ENCODE measurements at regions not wholly inside any gene's neighbourhood (a gene's known extent, or its start where the extent isn't known, plus 50 kb on each side); places are given as distances from the start of the nearest gene placed in this dataset.

- Histone ChIP-seq H3K4me3 (peak overlapping the region in 1 of 10 experiments; percentile 22; a peak in 2 of 20 replicates), H4K20me1 (peaks cover 21 to 100% (median 100%) of the 10 kb centered on the region in 11 experiments; a peak in 21 of 22 replicates), H3K4me2 (peak overlapping the region; percentile 58 to 89 (median 72)), H3K27me3 (no peaks in the 10 kb centered on the region), H3K27ac (peak overlapping the region in 7 of 11 experiments; percentile 0 to 86 (median 79); a peak in 12 of 22 replicates), H3K9ac (peak overlapping the region in 4 of 11 experiments; percentile 62 to 74 (median 65); a peak in 8 of 22 replicates), H3K9me3 (replicated peaks in 1 of 11) (no peaks in the 10 kb centered on the region), H3K36me3 (peaks cover 2 to 96% (median 59%) of the 10 kb centered on the region in 11 experiments; a peak in 19 of 22 replicates), H3K4me1 (peaks cover 50 to 88% (median 76%) of the 10 kb centered on the region in 10 experiments)
- no peak for TF ChIP-seq Cebpa-rat (IDR thresholded peaks at IDR 0.05)
These were observed 58.8 kb downstream of the NAV1 start for GRCh38 chr1:201597551-201598230.

GRCh38 chr1:201598396-201598795 is 59.5 kb downstream of the NAV1 start:
- Histone ChIP-seq H3K4me1 (peaks cover 51 to 88% (median 73%) of the 10 kb centered on the region in 10 experiments), H3K27me3 (no peaks in the 10 kb centered on the region), H3K27ac (peak overlapping the region in 5 of 11 experiments; percentile 20 to 86 (median 84); a peak in 10 of 22 replicates), H3K4me3 (no peak overlapping the region), H3K9me3 (replicated peaks in 1 of 11) (no peaks in the 10 kb centered on the region), H3K9ac (peak overlapping the region in 1 of 11 experiments; percentile 45; a peak in 2 of 22 replicates), H4K20me1 (peaks cover 17 to 100% (median 100%) of the 10 kb centered on the region in 11 experiments; a peak in 21 of 22 replicates), H3K4me2 (peak overlapping the region; percentile 4 to 89 (median 72); a peak in 21 of 22 replicates), H3K36me3 (peaks cover 0 to 96% (median 57%) of the 10 kb centered on the region in 11 experiments; a peak in 18 of 22 replicates)
- no peak for TF ChIP-seq Cebpa-rat (IDR thresholded peaks at IDR 0.05)

GRCh38 chr1:201598973-201599372 is 60.0 kb downstream of the NAV1 start:
- H3K9ac ChIP-seq = peak overlapping the region in 2 of 11 experiments; percentile 31 to 32; a peak in 1 of 22 replicates
- peaks cover 0 to 96% (median 58%) of the 10 kb centered on the region in 11 experiments; a peak in 18 of 22 replicates for H3K36me3 ChIP-seq
- H3K4me2 ChIP-seq = peak overlapping the region; percentile 65 to 89 (median 72)
- no peaks in the 10 kb centered on the region for H3K27me3 ChIP-seq
- no peak for TF ChIP-seq Cebpa-rat (IDR thresholded peaks at IDR 0.05)
- H4K20me1 ChIP-seq = peaks cover 13 to 100% (median 100%) of the 10 kb centered on the region in 11 experiments; a peak in 21 of 22 replicates
- peak overlapping the region in 5 of 11 experiments; percentile 20 to 86 (median 84); a peak in 8 of 22 replicates for H3K27ac ChIP-seq
- peaks cover 56 to 88% (median 73%) of the 10 kb centered on the region in 10 experiments for H3K4me1 ChIP-seq
- no peaks in the 10 kb centered on the region for H3K9me3 ChIP-seq (replicated peaks in 1 of 11)
- H3K4me3 ChIP-seq = no peak overlapping the region

GRCh38 chr1:201599548-201599947 is 60.6 kb downstream of the NAV1 start:
- Histone ChIP-seq H3K9ac (peak overlapping the region in 3 of 11 experiments; percentile 31 to 42 (median 32); a peak in 5 of 22 replicates), H3K27me3 (no peaks in the 10 kb centered on the region), H3K4me2 (peak overlapping the region; percentile 65 to 89 (median 72)), H3K27ac (peak overlapping the region in 5 of 11 experiments; percentile 3 to 86 (median 84); a peak in 10 of 22 replicates), H3K9me3 (replicated peaks in 1 of 11) (no peaks in the 10 kb centered on the region), H4K20me1 (peaks cover 9 to 100% (median 99%) of the 10 kb centered on the region in 11 experiments; a peak in 21 of 22 replicates), H3K4me3 (no peak overlapping the region), H3K36me3 (peaks cover 0 to 94% (median 58%) of the 10 kb centered on the region in 11 experiments; a peak in 18 of 22 replicates), H3K4me1 (peaks cover 61 to 88% (median 75%) of the 10 kb centered on the region in 10 experiments)
- TF ChIP-seq Cebpa-rat (IDR thresholded peaks at IDR 0.05) = no peak

- no peaks in the 10 kb centered on the region for H3K27me3 ChIP-seq
These were observed 63.7 kb downstream of the NAV1 start for GRCh38 chr1:201602413-201603265.

GRCh38 chr1:201603613-201604232 is 64.8 kb downstream of the NAV1 start:
- H4K20me1 ChIP-seq = peaks cover 7 to 100% (median 98%) of the 10 kb centered on the region in 11 experiments; a peak in 21 of 22 replicates
- H3K9me3 ChIP-seq (replicated peaks in 1 of 11) = no peaks in the 10 kb centered on the region
- peaks cover 5 to 86% (median 52%) of the 10 kb centered on the region in 11 experiments; a peak in 19 of 22 replicates for H3K36me3 ChIP-seq
- no peaks in the 10 kb centered on the region for H3K27me3 ChIP-seq
- no peak overlapping the region for H3K9ac ChIP-seq
- TF ChIP-seq Cebpa-rat (IDR thresholded peaks at IDR 0.05) = no peak
- H3K4me2 ChIP-seq = peak overlapping the region in 3 of 11 experiments; percentile 12 to 60 (median 36); a peak in 4 of 22 replicates
- H3K27ac ChIP-seq = no peak overlapping the region
- H3K4me1 ChIP-seq = peaks cover 37 to 67% (median 56%) of the 10 kb centered on the region in 10 experiments
- no peak overlapping the region for H3K4me3 ChIP-seq

More at GRCh38 chr1:201602413-201603265, 63.7 kb downstream of the NAV1 start:
- Histone ChIP-seq H3K9me3 (replicated peaks in 1 of 11) (no peaks in the 10 kb centered on the region), H3K4me3 (no peak overlapping the region), H3K4me2 (no peak overlapping the region; a peak in 1 of 22 replicates), H3K27ac (no peak overlapping the region), H3K9ac (no peak overlapping the region), H3K36me3 (peaks cover 0 to 87% (median 45%) of the 10 kb centered on the region in 11 experiments; a peak in 17 of 22 replicates), H3K4me1 (peaks cover 40 to 70% (median 60%) of the 10 kb centered on the region in 10 experiments), H4K20me1 (peaks cover 7 to 100% (median 99%) of the 10 kb centered on the region in 11 experiments; a peak in 21 of 22 replicates)
- TF ChIP-seq Cebpa-rat (IDR thresholded peaks at IDR 0.05) = no peak

GRCh38 chr1:201605385-201606010 is 66.6 kb downstream of the NAV1 start:
- no peak overlapping the region for H3K4me3 ChIP-seq
- H4K20me1 ChIP-seq = peaks cover 11 to 100% (median 99%) of the 10 kb centered on the region in 11 experiments; a peak in 21 of 22 replicates
- H3K36me3 ChIP-seq = peaks cover 5 to 85% (median 55%) of the 10 kb centered on the region in 11 experiments; a peak in 19 of 22 replicates
- no peak overlapping the region for H3K9ac ChIP-seq
- no peaks in the 10 kb centered on the region for H3K27me3 ChIP-seq
- H3K9me3 ChIP-seq (replicated peaks in 1 of 11) = no peaks in the 10 kb centered on the region
- H3K4me1 ChIP-seq = peaks cover 39 to 67% (median 56%) of the 10 kb centered on the region in 10 experiments
- TF ChIP-seq Cebpa-rat (IDR thresholded peaks at IDR 0.05) = no peak
- no peak overlapping the region; a peak in 1 of 22 replicates for H3K27ac ChIP-seq
- peak overlapping the region in 3 of 11 experiments; percentile 23 to 60 (median 36); a peak in 5 of 22 replicates for H3K4me2 ChIP-seq

Measured in BLaER1 treated with 17β-estradiol and CSF1 and Interleukin-3, amounts not matched to agents 10 nM and 100 nM (cell line).